Kidney tubule cell (primary cell): ENCODE measurements at regions not wholly inside any gene's neighbourhood (a gene's known extent, or its start where the extent isn't known, plus 50 kb on each side); places are given as distances from the start of the nearest gene placed in this dataset.

Source experiments
- DNase-seq: peaks from one replicate; pipeline ENCODE4 v3.0.0-alpha.2; 2018; ENCODE audit warnings: low spot score

- DNase-seq: no peak
Observed at GRCh38 chr7:135731-136645, 56.4 kb upstream of the FAM20C start.

DNA sequence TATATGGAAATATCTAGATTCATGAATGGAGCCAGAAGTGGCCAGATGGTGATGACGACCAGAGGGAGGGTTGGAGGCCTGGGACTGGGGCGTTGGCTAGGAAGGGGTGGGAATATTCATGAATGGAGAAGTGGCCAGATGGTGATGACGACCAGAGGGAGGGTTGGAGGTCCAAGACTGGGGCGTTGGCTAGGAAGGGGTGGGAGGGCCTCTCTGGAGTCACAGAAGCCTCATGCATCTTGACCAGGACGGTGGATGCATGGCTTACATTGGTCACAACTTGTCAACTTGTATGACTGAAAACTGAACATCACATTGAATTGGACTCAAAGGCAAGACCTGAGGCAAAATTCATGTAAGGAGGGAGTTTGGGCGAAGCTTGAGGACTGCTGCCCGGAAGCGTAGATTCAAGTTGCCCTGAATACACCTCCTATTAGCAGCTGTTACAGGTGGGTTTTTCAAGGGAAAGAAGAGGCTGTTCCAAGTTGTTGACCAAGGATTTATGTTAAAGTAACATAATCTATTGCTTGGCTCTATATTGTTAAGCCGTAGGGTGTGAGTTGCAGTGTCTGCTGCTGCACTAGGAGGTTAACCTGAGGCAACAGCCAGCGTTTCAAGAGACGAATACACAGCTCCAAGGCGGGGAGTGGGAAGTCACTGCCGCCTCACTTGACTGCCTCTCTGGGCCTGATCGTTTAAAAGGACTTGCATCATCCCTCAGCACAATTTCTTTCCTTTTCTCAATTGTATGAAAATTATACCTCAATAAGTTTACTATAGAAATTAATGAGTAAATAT lies 55.1 kb upstream of the FAM20C start:
- DNase-seq: no peak

DNA sequence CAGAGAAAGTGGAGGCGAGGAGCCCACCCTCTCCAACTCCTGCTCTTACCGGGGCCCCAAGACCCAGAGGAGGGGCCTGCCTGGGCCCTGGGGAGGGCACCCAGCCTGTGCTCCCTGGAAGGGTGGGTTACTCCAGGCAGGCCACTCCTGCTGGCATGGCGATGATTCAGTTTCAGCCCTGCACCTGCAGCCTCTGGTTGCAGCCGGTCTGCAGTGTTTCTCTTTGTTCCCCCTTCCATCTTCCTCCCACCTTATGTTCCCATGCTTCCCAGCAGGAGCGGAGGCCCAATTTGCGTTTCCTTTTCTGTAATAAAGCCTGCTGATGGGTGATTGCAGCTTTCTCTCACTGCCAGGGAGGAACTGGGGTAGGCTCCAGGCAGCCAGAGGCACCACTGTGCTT lies 53.2 kb upstream of the FAM20C start:
- DNase-seq: no peak

DNA sequence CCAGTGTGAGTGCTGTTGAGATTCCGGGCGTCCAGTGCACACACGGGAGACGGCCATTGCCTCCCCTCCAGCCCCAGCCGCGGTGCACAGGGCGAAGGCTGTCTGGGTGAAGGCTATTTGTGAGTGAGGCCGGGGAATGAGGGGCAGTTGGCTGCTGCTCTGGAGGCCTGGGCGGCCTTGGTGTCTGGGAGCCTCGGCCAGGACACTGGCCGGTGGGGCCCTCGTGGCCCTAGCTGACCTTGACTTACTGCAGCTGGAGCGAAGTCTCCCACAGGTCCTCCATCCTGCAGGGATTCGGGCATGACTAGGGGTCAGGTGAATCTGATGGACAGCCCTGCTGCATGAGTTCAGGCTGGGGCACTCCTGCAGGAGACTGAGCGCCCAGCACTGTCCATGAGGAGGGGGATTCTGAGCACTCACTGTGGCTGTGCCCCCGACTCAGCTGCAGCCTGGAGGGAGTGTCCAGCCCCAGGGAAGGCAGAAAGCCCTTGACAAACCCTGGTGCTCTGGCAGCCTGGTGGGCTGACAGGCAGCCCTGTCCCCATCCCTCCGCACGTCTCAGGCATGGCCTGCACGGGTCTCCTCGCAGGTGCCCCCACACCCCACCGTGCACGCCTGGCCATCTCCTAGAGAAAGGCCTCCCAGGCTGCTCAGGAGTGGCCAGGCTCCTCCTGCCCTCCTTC lies 52.7 kb upstream of the FAM20C start:
- no peak for DNase-seq

DNA sequence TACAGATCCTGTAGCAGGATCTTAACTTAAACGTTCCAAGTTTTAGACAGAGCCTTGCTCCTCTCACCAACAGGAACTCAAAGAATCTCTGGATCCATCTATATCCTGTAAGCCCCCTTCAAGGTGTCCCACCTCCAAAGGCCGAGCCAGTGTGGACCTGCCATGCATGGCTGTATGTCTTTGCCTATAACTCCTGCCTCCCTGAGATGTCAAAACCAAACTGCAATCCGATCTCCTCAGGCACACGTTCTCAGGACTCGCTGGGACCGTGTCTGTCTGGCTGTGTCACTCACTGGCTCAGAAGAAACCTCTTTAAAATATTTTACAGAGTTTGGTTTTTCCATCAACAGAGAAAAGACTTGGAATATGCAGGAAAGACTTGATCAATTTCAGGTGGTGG lies 51.4 kb upstream of the FAM20C start:
- DNase-seq: no peak

GRCh38 chr7:142248-142941 lies 50.0 kb upstream of the FAM20C start:
- no peak for DNase-seq
